ENCODE measurements at regions not wholly inside any gene's neighbourhood (a gene's known extent, or its start where the extent isn't known, plus 50 kb on each side); places are given as distances from the start of the nearest gene placed in this dataset.

DNA sequence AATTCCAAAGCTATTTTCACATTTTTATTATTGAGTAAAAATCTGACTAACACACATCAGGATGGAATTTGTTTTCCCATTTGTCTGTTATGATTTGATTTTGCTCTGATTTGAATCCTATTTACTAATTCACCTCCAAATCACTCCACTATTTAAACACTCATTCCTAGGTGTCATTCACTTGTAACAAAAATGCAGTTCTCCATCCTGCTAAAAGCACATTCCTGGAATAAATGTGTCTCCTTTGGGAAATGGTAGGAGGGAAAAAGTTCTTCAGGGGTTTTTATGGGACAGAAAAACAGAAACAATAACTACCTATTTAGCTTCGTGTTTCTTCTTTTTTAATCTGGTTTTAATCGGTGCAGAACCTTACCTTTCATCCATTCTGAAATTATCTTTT, 494.1 kb upstream of the CITED2 start:
- Histone ChIP-seq H3K79me2 (ENCODE audit: insufficient read depth, low read length) (no peaks in the 10 kb centered on the region), H3K27ac (ENCODE audit: low read depth, low read length) (no peak overlapping the region), H3K9me3 (ENCODE audit: low read depth, low read length) (no peaks in the 10 kb centered on the region), H2AFZ (ENCODE audit: low read length) (no peak overlapping the region), H3K27me3 (ENCODE audit: insufficient read depth, low read length) (no peaks in the 10 kb centered on the region), H3K4me1 (ENCODE audit: insufficient read depth, low read length) (no peaks in the 10 kb centered on the region), H3K4me3 (ENCODE audit: insufficient read depth, low read length) (no peak overlapping the region), H3K36me3 (ENCODE audit: insufficient read depth, low read length) (no peaks in the 10 kb centered on the region), H3K4me2 (ENCODE audit: insufficient read depth, low read length) (no peak overlapping the region), H4K20me1 (ENCODE audit: insufficient read depth, low read length) (no peaks in the 10 kb centered on the region)
- DNase-seq (ENCODE audit: insufficient read length, low spot score, missing footprints), result no peak
- TF ChIP-seq, protein P1, sequence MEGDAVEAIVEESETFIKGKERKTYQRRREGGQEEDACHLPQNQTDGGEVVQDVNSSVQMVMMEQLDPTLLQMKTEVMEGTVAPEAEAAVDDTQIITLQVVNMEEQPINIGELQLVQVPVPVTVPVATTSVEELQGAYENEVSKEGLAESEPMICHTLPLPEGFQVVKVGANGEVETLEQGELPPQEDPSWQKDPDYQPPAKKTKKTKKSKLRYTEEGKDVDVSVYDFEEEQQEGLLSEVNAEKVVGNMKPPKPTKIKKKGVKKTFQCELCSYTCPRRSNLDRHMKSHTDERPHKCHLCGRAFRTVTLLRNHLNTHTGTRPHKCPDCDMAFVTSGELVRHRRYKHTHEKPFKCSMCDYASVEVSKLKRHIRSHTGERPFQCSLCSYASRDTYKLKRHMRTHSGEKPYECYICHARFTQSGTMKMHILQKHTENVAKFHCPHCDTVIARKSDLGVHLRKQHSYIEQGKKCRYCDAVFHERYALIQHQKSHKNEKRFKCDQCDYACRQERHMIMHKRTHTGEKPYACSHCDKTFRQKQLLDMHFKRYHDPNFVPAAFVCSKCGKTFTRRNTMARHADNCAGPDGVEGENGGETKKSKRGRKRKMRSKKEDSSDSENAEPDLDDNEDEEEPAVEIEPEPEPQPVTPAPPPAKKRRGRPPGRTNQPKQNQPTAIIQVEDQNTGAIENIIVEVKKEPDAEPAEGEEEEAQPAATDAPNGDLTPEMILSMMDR (IDR thresholded peaks at IDR 0.05; ENCODE audit: extremely low read depth, low read depth, low read length), result no peak

DNA sequence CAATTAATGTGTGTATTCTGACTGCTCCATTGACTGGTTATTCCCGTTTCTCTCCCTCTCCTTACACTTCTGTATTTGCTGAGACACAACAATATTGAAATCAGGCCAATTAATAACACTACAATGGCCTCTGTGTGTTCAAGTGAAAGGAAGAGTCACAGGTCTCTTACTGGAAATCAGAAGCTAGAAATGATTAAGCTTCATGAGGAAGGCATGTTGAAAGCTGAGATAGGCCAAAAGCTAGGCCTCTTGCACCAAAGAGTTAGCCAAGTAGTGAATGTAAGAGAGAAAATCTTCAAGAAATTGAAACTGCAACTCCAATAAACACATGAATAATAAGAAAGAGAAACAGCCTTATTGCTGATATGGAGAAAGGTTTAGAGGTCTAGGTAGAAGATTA, 489.5 kb upstream of the CITED2 start:
- H3K79me2 ChIP-seq (ENCODE audit: insufficient read depth, low read length), result no peaks in the 10 kb centered on the region
- DNase-seq (ENCODE audit: insufficient read length, low spot score, missing footprints), result no peak
- H2AFZ ChIP-seq (ENCODE audit: low read length), result peak overlapping the region; percentile 24
- TF ChIP-seq, protein P1 (IDR thresholded peaks at IDR 0.05; ENCODE audit: extremely low read depth, low read depth, low read length), result no peak
- H3K4me3 ChIP-seq (ENCODE audit: insufficient read depth, low read length), result no peak overlapping the region
- no peak overlapping the region for H3K4me2 ChIP-seq (ENCODE audit: insufficient read depth, low read length)
- no peaks in the 10 kb centered on the region for H3K9me3 ChIP-seq (ENCODE audit: low read depth, low read length)
- no peaks in the 10 kb centered on the region for H3K36me3 ChIP-seq (ENCODE audit: insufficient read depth, low read length)
- no peaks in the 10 kb centered on the region for H3K27me3 ChIP-seq (ENCODE audit: insufficient read depth, low read length)
- H4K20me1 ChIP-seq (ENCODE audit: insufficient read depth, low read length), result no peaks in the 10 kb centered on the region
- H3K4me1 ChIP-seq (ENCODE audit: insufficient read depth, low read length), result peaks cover 5% of the 10 kb centered on the region
- H3K27ac ChIP-seq (ENCODE audit: low read depth, low read length), result no peak overlapping the region

DNA sequence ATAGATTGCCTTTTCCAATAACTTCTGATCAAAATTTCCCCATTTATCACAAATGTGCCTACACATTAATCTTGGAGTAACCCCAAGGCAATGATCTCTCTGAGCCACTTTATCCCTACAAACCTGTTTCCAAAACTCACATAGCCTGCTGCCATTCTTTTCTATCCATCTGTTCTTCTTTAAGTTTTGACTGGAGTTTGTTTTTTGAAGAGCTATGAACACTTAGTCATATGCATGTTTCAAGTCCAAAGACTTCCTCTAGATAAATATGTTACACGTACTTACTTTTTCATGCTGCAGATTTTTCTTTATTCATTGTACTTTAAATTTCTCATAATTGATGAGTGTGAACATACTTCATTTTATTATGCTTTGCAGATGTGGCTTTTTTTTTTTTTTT, 488.9 kb upstream of the CITED2 start:
- Histone ChIP-seq H3K27ac (ENCODE audit: low read depth, low read length) (no peak overlapping the region), H3K36me3 (ENCODE audit: insufficient read depth, low read length) (no peaks in the 10 kb centered on the region), H3K79me2 (ENCODE audit: insufficient read depth, low read length) (no peaks in the 10 kb centered on the region), H3K4me1 (ENCODE audit: insufficient read depth, low read length) (peaks cover 5% of the 10 kb centered on the region), H3K4me2 (ENCODE audit: insufficient read depth, low read length) (no peak overlapping the region), H3K9me3 (ENCODE audit: low read depth, low read length) (no peaks in the 10 kb centered on the region), H3K4me3 (ENCODE audit: insufficient read depth, low read length) (no peak overlapping the region), H4K20me1 (ENCODE audit: insufficient read depth, low read length) (no peaks in the 10 kb centered on the region), H3K27me3 (ENCODE audit: insufficient read depth, low read length) (no peaks in the 10 kb centered on the region), H2AFZ (ENCODE audit: low read length) (no peak overlapping the region)
- peak; percentile 72 for DNase-seq (ENCODE audit: insufficient read length, low spot score, missing footprints)
- TF ChIP-seq, protein P1 (IDR thresholded peaks at IDR 0.05; ENCODE audit: extremely low read depth, low read depth, low read length), result no peak

DNA sequence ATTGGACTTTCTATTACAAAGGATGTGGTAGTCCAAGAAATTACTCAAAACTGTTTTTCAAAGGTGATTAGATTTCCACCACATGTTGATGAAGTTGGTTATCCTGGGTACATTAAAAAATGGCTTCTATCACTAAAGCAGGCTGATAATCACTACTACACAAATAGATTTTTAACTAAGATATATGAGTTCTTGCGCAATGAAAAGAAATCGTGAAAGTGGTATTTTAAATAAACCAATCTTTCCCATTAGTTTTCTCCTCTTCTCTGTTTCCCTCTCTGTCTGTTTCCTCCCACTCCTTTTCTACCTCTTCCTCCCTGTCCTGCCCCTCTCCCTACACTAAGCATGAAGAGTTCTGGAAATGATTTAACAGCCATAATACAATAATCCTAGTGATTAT, 487.9 kb upstream of the CITED2 start:
- H3K36me3 ChIP-seq (ENCODE audit: insufficient read depth, low read length), result no peaks in the 10 kb centered on the region
- H3K4me3 ChIP-seq (ENCODE audit: insufficient read depth, low read length), result no peak overlapping the region
- H3K27ac ChIP-seq (ENCODE audit: low read depth, low read length), result no peak overlapping the region
- H3K79me2 ChIP-seq (ENCODE audit: insufficient read depth, low read length), result no peaks in the 10 kb centered on the region
- H4K20me1 ChIP-seq (ENCODE audit: insufficient read depth, low read length), result no peaks in the 10 kb centered on the region
- peaks cover 5% of the 10 kb centered on the region for H3K4me1 ChIP-seq (ENCODE audit: insufficient read depth, low read length)
- no peak overlapping the region for H2AFZ ChIP-seq (ENCODE audit: low read length)
- TF ChIP-seq, protein P1 (IDR thresholded peaks at IDR 0.05; ENCODE audit: extremely low read depth, low read depth, low read length), result no peak
- no peaks in the 10 kb centered on the region for H3K27me3 ChIP-seq (ENCODE audit: insufficient read depth, low read length)
- no peak overlapping the region for H3K4me2 ChIP-seq (ENCODE audit: insufficient read depth, low read length)
- peak; percentile 49 for DNase-seq (ENCODE audit: insufficient read length, low spot score, missing footprints)
- H3K9me3 ChIP-seq (ENCODE audit: low read depth, low read length), result no peaks in the 10 kb centered on the region
